GM19463 (cell line): ENCODE measurements at regions not wholly inside any gene's neighbourhood (a gene's known extent, or its start where the extent isn't known, plus 50 kb on each side); places are given as distances from the start of the nearest gene placed in this dataset.
A peak's percentile ranks its signal among the peaks of the same experiment; 100 is the strongest.

Source experiments
- ATAC-seq: cut with Tn5 transposase; IDR thresholded peaks from one replicate; pipeline ENCODE4 v1.9.1; 2021; ENCODE audit warnings: mild to moderate bottlenecking, moderate library complexity; ENCODE audit not compliant: unreplicated experiment

GRCh38 chr6:21420146-21420878, 173.2 kb upstream of the SOX4 start:
- no peak for ATAC-seq

DNA sequence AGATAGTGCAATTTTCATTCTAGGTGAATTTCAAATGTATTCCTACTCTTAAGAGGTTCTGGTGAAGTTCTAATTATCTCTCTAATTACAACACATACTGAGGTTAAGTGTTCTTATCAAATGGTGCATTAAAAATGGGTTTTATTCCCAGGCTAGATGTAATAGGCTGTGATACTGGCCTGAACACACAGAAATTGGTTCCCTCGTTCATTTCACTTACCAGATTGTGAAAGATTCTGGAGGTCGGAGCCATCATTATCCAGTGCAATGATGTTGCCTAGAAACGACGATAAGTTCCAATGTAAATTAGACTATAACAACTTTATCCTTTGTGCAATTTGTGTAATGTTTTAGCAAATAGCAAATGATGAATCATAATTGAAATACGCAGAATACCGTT, 172.6 kb upstream of the SOX4 start:
- no peak for ATAC-seq

DNA sequence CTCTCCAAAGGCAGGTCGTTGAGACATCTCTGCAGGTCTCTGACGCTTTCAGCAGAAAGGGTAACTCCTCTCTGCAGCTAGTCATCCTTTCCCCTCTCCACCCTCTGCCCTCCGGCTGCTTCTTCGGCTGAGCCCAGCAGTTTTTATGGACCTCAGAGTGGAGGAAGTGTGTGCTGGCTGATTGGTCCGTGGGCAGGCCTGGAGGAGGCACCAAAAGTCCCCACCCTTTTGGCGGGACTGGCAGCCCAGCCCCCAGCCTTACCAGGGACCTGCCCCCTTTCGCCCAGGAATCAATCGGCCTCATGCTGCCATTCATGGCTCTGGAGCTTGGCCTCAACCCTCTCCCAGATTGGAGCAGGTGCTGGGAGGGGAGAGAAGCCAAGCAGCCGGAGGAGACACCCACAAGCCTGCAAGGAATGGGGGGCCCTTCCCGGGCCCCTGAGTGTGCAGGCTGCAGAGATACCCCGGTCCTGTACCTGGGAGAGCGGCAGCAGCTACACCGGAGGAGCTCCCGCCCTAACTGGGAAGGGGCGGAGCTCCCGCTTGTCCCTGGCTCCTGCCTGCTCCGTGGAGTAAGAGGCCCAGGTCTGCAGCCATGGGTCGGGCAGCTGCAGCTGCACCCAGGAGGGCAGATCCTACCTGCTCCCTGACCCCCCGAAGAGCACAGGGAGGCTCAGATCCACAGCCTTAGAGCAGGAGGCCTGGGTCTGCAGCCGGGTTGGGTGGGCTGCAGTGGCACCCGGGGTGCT, 170.3 kb upstream of the SOX4 start:
- no peak for ATAC-seq

DNA sequence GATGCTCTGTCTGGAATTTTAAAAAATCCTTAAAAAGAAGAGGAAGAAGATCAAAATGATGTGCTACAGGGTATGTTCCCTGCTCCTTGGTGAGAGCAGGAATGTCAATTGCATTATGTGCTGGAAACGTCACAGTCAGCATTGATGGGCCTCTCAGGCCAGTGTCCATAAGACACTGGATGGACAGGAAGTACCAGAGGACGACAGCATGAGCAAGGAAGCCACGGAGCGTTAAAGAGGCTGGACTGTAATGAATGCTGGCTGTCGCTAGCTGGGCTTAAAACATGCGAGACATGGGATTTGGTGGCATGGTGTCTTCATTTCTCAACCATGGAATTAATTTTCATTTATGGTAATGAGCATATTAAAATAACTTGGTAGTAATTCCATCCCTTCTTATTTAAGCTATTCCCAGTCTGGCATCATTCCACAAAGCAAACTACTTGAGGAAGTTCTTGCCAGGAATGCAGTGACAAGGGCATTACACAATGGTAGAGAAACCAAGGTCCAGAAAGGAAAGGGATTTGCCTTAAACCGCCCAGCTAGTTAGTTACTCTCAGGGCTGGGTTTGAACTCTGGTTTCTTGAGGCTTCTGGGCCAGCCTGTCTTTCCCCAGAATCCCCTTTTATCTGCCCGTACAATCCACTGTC, 166.6 kb upstream of the SOX4 start:
- ATAC-seq: no peak

DNA sequence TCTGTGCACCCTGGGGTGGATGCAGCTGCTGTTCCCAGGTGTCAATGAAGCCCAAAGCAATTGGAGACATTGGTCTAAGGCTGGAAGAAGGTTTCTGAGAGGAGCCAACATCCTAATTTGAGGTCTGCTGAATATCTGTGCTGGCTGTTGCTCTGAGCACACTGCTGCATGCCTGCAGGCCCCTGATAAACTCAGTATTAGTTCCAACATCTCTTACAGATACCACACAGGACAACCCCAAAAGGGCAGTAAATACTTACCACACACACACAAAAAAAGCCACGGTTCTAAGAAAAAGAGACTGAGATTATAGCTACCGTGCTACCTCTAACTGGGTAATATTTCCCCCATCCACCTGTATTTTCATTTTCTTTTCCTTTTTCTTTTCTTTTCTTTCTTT, 164.3 kb upstream of the SOX4 start:
- ATAC-seq: no peak

- ATAC-seq: no peak
Observed at GRCh38 chr6:21431526-21431925, 162.0 kb upstream of the SOX4 start.

- no peak for ATAC-seq
Observed at GRCh38 chr6:21436625-21437024, 156.9 kb upstream of the SOX4 start.

GRCh38 chr6:21437581-21437980, 156.0 kb upstream of the SOX4 start:
- ATAC-seq: no peak

- ATAC-seq: peak; percentile 93
Observed at GRCh38 chr6:21438237-21438985, 155.1 kb upstream of the SOX4 start.

- peak; percentile 52 for ATAC-seq
Observed at GRCh38 chr6:21438986-21439352, 154.6 kb upstream of the SOX4 start.

DNA sequence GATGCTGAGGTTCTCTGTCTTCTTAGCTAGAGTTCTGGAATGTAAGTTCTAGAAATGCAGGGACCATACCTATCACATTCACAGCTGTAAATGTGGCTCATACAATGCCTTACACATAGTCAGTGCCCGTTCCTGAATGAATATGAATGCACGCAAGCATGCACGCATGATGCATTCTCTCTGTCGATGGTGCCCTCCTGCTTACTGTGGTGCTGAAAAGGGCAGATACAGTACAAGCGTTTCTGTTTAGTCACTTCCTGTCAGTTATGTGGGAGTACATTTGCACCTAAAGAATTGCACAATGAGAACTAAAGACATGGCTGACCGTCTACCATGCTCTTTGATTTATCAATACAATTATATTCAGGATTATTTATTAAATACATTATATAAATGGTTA, 152.2 kb upstream of the SOX4 start:
- no peak for ATAC-seq

DNA sequence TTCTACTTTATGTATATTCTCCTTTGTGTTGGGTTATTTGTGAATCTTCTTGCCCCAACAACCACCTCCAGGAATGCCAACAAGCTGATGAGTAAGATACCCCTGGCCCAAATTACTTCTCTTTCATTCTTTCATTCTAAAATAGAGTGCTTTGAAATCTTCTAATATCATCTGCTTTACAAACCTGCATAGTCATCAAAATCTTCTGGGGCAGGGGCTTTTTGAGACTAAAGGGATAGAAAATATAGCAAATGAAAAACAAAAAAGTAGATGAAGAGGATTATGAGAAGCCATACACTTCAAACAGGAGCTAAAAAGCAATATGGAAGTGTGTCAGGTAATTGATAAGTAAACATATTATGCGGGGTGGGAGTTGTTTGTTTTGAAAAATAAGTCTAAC, 150.7 kb upstream of the SOX4 start:
- no peak for ATAC-seq

- no peak for ATAC-seq
Observed at GRCh38 chr6:21444711-21445260, 148.8 kb upstream of the SOX4 start.

DNA sequence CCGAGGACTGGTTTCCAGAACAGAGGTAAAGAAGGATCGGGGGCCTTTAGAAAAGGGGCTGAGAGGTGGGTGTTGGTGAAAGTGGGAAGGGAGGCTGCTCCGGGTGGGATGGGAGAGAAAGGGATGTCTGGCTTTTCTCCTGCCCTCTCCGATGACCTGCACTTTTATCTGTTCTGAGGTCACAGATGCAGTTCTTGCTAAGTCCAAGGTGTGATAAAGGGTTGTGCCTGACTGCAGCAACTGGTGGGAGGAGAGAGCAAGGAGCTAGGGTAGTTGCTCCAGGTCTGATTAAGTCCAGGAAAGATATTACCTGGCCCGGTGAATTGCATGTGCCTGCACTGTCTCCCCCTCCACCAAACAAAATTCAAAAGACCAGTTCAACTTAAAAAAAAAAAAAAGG, 145.6 kb upstream of the SOX4 start:
- no peak for ATAC-seq

DNA sequence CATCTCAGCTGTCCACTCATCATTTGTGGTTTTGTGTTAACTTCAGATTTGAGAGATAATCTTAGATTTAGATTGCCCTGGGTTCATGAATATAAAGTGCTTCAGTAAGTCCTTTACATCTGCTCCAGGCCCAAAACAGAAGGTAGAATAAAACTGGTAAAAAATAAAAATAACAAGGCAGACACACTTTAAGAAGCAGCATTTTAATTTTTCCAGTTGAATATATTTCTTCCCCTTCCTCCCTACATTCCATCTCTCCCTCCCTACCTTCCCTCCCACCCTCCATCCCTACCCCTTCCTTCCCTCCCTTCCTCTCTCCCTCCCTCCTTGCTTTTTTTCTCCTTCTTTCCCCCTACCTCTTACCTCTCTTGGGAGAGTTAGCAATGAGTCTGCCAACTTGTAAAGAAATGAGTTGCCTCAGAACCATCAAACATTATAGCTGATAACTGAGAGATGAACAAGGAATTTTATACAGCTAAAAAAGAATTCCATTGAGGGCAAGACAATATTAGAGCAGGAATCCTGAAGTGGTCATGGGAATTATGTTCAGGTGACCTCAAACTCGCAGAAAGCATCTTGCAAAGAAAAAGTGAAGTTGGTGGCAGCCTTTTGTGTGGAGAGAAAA, 145.0 kb upstream of the SOX4 start:
- ATAC-seq: no peak

DNA sequence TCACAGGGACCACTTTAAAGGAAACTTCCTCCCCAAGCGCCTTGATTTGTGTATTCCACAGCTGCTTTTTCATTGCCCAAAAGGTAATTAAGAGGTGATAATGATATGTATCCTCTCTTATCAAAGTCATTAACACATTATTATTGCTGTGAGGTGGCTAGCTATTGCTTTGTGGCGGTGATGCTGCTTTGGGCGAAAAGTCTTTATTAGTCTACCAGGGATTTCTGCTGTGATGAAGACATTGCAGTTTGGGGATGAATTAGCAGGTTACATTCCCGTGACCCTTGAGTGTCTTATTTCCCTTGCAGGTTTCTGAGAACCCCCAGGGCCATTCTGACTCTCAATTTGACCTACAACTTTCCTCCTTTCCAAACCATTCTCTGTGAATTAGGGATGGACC, 143.4 kb upstream of the SOX4 start:
- no peak for ATAC-seq

DNA sequence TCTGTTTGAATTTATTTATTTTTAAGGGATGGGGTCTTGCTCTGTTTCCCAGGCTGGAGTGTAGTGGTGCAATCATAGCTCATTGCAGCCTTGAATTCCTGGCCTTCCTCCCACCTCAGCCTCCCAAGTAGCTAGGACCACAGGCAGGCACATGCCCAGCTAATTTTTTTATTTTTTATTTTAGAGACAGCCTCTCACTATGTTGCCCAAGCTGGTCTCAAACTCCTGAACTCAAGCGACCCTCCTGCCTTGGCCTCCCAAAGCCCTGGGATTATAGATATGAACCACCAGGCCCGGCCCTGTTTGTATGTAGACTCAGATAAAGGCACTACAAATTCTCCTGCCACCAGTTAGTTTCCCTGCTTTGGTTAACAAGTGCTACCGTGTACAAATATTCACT, 142.9 kb upstream of the SOX4 start:
- no peak for ATAC-seq

DNA sequence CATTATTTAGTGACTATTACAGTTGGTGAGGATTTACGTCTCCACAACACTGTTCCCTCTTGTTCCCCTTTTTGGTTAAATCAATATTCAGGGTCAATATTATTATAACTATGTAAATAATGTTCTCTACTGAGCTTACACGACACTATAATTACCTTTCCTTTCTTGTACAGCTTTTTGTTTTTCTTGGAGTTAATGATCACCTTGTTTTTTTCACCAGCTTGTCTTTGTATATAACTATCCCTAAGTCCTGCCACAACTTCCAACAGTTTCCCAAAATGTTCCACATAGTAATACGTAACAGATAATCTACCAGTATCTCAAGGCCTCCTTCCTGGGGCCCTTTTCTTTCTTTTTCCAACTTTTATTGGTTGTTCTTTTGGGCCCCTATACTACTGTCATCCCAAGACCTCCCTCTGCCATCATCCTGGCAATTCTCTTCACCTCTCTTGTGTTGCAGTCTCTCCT, 142.0 kb upstream of the SOX4 start:
- ATAC-seq: no peak

DNA sequence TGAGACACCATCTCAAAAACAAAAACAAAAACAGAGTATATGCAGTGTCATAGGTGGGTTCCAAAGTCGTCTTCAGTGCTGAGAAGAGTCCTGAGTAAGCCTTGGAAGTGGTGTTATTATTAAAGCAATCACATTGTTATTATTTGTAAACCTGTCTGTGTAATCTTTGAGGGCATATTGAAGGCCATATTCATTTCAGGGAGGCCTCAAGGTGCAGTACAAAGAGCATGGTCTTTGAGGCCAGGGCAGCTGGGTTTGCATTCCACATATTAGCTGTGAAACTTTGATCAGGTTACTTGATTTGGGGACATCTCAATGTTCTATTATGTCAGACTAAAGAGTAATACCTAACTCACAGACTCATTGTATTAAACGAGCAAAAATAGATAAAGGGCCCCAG, 139.3 kb upstream of the SOX4 start:
- ATAC-seq: no peak

DNA sequence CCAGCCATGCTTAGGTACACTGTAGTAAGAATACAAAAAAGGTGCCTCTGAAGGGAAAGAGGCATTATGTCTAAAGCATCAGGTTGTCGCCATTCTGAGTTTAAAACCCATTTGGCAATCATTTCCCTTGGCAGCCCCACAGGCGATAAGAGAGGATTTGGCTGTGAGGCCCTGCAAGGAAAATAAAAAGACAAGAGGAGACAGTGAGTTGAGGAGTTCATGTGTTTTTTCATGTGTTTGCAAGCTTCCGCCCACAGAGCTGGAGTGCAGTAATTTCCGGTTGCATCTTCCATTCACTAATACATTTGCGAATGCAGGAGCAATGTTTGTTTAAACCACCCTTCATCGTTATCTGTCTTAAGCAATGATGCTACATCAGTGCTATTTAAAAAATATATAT, 138.5 kb upstream of the SOX4 start:
- no peak for ATAC-seq

DNA sequence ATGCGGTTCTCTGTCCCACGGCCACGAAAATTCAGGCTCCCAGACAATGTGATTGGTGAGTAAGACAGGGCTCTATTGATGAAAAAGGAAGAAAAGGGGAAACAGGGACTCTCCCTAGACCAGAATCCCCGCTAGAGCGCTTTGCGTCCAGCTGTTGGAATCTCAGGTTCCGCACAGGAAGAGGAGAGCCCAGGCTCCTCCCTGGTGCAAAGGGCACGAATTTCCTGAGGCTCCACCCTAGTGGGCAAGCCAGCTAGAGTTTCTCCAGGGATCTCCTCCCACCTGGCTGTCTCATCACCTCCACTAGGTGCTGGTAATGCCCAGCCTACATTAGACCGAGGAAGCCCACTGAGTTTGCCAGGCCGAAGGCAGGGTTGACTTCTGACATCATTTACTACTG, 135.9 kb upstream of the SOX4 start:
- no peak for ATAC-seq
